ENCODE measurements at regions not wholly inside any gene's neighbourhood (a gene's known extent, or its start where the extent isn't known, plus 50 kb on each side); places are given as distances from the start of the nearest gene placed in this dataset.

- TF ChIP-seq ZNF646 (CRISPR knock-in tag; IDR thresholded peaks at IDR 0.05) (no peak), REL (CRISPR knock-in tag; conservative IDR thresholded peaks at IDR 0.05) (0 out of 2 replicates have a peak, but pooled peaks have one; percentile 37), YEATS2 (CRISPR knock-in tag; IDR thresholded peaks at IDR 0.05; ENCODE audit: borderline replicate concordance) (peak; percentile 77; the same call in 1 of the 2 replicates), HIVEP1 (CRISPR knock-in tag; IDR thresholded peaks at IDR 0.05) (peak; percentile 86), ZNF18 (CRISPR knock-in tag; IDR thresholded peaks at IDR 0.05; ENCODE audit: insufficient replicate concordance) (no peak), ZSCAN21 (CRISPR knock-in tag; IDR thresholded peaks at IDR 0.05; ENCODE audit: borderline replicate concordance) (no peak), ZNF788 (CRISPR knock-in tag; IDR thresholded peaks at IDR 0.05; ENCODE audit: borderline replicate concordance) (peak; percentile 70), ZNF616 (CRISPR knock-in tag; IDR thresholded peaks at IDR 0.05; ENCODE audit: low read depth) (no peak; the same call in 1 of the 2 replicates), ZNF143 (CRISPR knock-in tag; IDR thresholded peaks at IDR 0.05) (peak; percentile 53; the same call in 1 of the 2 replicates), CSRNP1 (CRISPR knock-in tag; IDR thresholded peaks at IDR 0.05) (peak; percentile 82; the same call in 1 of the 2 replicates), ARID4A (CRISPR knock-in tag; IDR thresholded peaks at IDR 0.05; ENCODE audit: borderline replicate concordance) (peak; percentile 90), ZNF557 (CRISPR knock-in tag; IDR thresholded peaks at IDR 0.05) (no peak; the same call in 1 of the 2 replicates), TSC22D2 (CRISPR knock-in tag; IDR thresholded peaks at IDR 0.05; ENCODE audit: borderline replicate concordance) (no peak), ZBTB42 (CRISPR knock-in tag; IDR thresholded peaks at IDR 0.05) (no peak)
Observed at GRCh38 chr17:77306790-77307478, 166.2 kb downstream of the SEC14L1 start (continued).

Measured in HepG2 (cell line).